Adrenal gland (tissue), 5 donors: ENCODE measurements at regions not wholly inside any gene's neighbourhood (a gene's known extent, or its start where the extent isn't known, plus 50 kb on each side); places are given as distances from the start of the nearest gene placed in this dataset.

Experiments
- CTCF ChIP-seq, 6 experiments: fragments of 450-650 bp in 4 of 6; fragments of 200-600 bp in 2 of 6; sonication (generic) in 1 of 6; IDR thresholded peaks; 1 replicate in 5 of 6; 2 replicates in 1 of 6; pipeline versions ENCODE4 v1.5.1 to v1.8.0; 2016 to 2021; ENCODE audit warnings: antibody characterized with exemption in 6 of 6, mild to moderate bottlenecking in 2 of 6, moderate library complexity in 1 of 6
- POLR2A ChIP-seq, 2 donors: fragments of 450-650 bp; IDR thresholded peaks; one replicate each; pipeline ENCODE4 v1.6.1; 2017; ENCODE audit warnings: antibody characterized with exemption in 2 of 2, mild to moderate bottlenecking in 2 of 2, moderate library complexity in 1 of 2
- donor health status: DM: no; HTN: no; CAD: no.

DNA sequence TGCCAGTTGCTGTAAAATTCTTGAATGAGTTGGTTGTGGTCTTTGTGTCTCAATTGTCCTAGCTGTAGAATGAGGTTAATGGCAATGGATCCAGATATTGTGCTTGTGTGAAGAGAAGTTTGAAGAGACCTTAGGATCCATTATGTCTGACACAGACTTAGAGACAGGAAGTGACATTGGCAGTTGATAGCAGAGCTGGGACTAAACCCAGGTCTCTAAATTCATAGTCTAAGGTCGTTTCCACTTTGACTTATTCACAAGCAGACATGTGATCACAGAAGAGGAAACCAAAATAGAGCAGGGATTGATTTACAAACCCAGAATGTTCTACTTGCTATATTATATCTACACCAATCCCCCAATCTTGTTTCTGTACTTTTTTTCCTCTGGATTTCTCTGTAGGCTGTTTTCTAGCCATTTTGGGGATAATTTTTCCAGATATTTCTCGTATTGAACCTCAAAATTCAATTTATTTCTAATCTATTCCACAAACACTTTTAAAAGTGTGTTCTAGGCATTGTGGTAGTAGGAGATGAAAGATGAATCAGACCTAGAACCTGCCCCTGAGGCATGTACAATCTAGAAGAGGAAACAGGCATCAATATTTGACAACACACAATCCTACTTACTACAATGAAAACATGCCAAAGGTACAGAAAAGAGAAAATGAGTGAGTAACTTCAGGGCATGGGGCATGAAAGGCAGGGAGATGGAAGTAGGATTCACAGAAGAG lies 123.3 kb downstream of the NFKBIZ start:
- TF ChIP-seq CTCF (IDR thresholded peaks at IDR 0.05) = no peak
- no peak for TF ChIP-seq POLR2A (IDR thresholded peaks at IDR 0.05)
